ENCODE measurements at regions not wholly inside any gene's neighbourhood (a gene's known extent, or its start where the extent isn't known, plus 50 kb on each side); places are given as distances from the start of the nearest gene placed in this dataset.

- no peaks in the 10 kb centered on the region for H3K4me1 ChIP-seq
- H3K9me3 ChIP-seq = no peaks in the 10 kb centered on the region
- 51 to 76% (median 56%) methylated on average over 1 of the region's 1 CpG for WGBS, 3 donors
- DNase-seq (no peak), ATAC-seq (no peak)
- H3K27me3 ChIP-seq (ENCODE audit: insufficient read depth in 3 of 3, low read length in 2 of 3) = peaks cover 0 to 6% (median 0%) of the 10 kb centered on the region in 3 donors
- H3K36me3 ChIP-seq (ENCODE audit: insufficient read depth in 1 of 2, low read depth in 1 of 2) = no peaks in the 10 kb centered on the region
- no peak overlapping the region for H3K4me3 ChIP-seq
- TF ChIP-seq CTCF (IDR thresholded peaks at IDR 0.05) = no peak
- no peak overlapping the region for H3K27ac ChIP-seq
- intact Hi-C loops (cut with DNase I) = loop anchor here in 1 of 2 donors (10.0 kb wide), 1 partner anchor 540 kb away; no protein-coding TSS in a partner anchor
Measured at GRCh38 chr15:48025118-48025517, 95.7 kb upstream of the SLC24A5 start.

GRCh38 chr15:48028712-48029111 is 92.1 kb upstream of the SLC24A5 start:
- Histone ChIP-seq H3K27ac (no peak overlapping the region), H3K4me3 (no peak overlapping the region), H3K36me3 (ENCODE audit: insufficient read depth in 1 of 2, low read depth in 1 of 2) (no peaks in the 10 kb centered on the region), H3K27me3 (ENCODE audit: insufficient read depth in 3 of 3, low read length in 2 of 3) (peaks cover 0 to 6% (median 0%) of the 10 kb centered on the region in 3 donors), H3K4me1 (no peaks in the 10 kb centered on the region), H3K9me3 (no peaks in the 10 kb centered on the region)
- intact Hi-C loops (cut with DNase I) = loop anchor here in 1 of 2 donors (10.0 kb wide), 1 partner anchor 536 kb away; no protein-coding TSS in a partner anchor
- no peak for TF ChIP-seq CTCF (IDR thresholded peaks at IDR 0.05)
- 59 to 76% (median 61%) methylated on average over 2 of the region's 2 CpGs for WGBS, 3 donors
- ATAC-seq (no peak), DNase-seq (no peak)

DNA sequence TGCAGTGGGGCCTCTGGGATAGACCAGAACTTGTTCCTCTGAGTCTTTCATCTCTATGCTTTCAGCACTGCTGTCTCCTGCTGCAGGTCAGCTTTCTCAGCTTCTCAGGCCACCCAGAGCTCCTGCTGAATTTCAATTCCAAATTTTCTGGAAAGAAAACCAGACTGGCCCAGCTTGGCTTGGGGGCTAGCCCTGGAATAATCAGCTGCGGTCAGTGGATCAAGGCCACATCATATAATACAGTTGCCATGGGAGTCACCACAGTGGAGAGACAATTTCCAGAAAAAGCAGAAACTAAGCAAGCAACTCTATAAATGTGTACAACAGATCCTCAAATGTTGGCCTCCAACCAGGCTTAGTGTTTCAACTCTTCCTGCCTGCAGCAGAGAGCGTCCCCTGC is 91.1 kb upstream of the SLC24A5 start:
- Histone ChIP-seq H3K4me3 (no peak overlapping the region), H3K27ac (no peak overlapping the region), H3K27me3 (ENCODE audit: insufficient read depth in 3 of 3, low read length in 2 of 3) (peaks cover 0 to 6% (median 0%) of the 10 kb centered on the region in 3 donors), H3K36me3 (ENCODE audit: insufficient read depth in 1 of 2, low read depth in 1 of 2) (no peaks in the 10 kb centered on the region), H3K9me3 (no peaks in the 10 kb centered on the region), H3K4me1 (no peaks in the 10 kb centered on the region)
- TF ChIP-seq CTCF (IDR thresholded peaks at IDR 0.05) = no peak
- WGBS, 3 donors = 74 to 94% (median 76%) methylated on average over 2 of the region's 2 CpGs
- no peak for ATAC-seq
- DNase-seq = no peak
- intact Hi-C loops (cut with DNase I) = loop anchor here in 1 of 2 donors (10.0 kb wide), 1 partner anchor 535 kb away; no protein-coding TSS in a partner anchor

DNA sequence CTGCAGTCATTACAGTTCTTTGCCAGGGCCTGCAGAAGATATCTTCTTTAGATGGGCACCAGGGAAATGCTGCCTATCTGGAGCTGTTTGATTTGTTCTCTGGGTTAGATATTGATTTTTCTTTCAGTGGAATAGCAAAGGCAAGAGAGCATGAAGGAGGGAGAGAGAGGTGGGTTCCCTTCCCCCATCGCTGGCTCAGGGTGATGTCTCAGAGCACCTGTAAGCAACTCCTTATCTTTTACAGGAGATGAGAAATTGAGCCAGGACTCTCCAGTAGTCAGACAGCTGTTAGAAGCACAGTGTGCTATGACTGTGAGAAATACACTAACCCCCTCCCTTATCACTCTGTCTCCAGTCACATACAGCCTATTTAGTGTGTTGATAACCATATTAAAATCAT is 89.3 kb upstream of the SLC24A5 start:
- DNase-seq = no peak
- TF ChIP-seq CTCF (IDR thresholded peaks at IDR 0.05) = no peak
- intact Hi-C loops (cut with DNase I) = no loop called here
- Histone ChIP-seq H3K4me1 (no peaks in the 10 kb centered on the region), H3K27ac (no peak overlapping the region), H3K27me3 (ENCODE audit: insufficient read depth in 3 of 3, low read length in 2 of 3) (peaks cover 0 to 5% (median 0%) of the 10 kb centered on the region in 3 donors), H3K9me3 (no peaks in the 10 kb centered on the region), H3K36me3 (ENCODE audit: insufficient read depth in 1 of 2, low read depth in 1 of 2) (no peaks in the 10 kb centered on the region), H3K4me3 (no peak overlapping the region)
- no peak for ATAC-seq
- WGBS, 3 donors = 89 to 100% (median 100%) methylated on average over 1 of the region's 1 CpG

DNA sequence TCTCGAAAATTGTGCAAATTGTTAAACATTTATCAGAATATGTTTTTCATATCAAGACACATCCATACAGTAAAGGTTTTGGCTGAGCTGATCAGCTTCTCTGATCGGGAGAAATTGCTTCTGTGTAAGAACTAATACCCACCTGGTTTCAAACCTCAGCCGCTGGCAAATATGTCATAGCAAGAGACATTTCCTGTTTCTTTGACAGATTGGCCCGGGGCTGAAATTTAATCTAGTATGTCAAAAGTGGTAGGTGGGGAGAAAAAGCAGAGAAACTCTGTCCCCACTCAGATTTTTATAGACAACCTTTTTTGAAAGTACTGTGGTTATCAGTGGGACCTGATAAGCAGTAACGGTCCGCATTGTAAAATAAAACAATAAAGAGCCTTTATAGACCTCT is 88.8 kb upstream of the SLC24A5 start:
- no peak for ATAC-seq
- no peaks in the 10 kb centered on the region for H3K4me1 ChIP-seq
- H3K4me3 ChIP-seq = no peak overlapping the region
- 44 to 53% (median 51%) methylated on average over 6 of the region's 6 CpGs for WGBS, 3 donors
- no peaks in the 10 kb centered on the region for H3K36me3 ChIP-seq (ENCODE audit: insufficient read depth in 1 of 2, low read depth in 1 of 2)
- H3K9me3 ChIP-seq = no peaks in the 10 kb centered on the region
- H3K27me3 ChIP-seq (ENCODE audit: insufficient read depth in 3 of 3, low read length in 2 of 3) = no peaks in the 10 kb centered on the region
- intact Hi-C loops (cut with DNase I) = no loop called here
- DNase-seq = no peak
- no peak for TF ChIP-seq CTCF (IDR thresholded peaks at IDR 0.05)
- H3K27ac ChIP-seq = no peak overlapping the region

All from psoas muscle (tissue), 7 donors.